Caco-2 (cell line): ENCODE measurements at regions not wholly inside any gene's neighbourhood (a gene's known extent, or its start where the extent isn't known, plus 50 kb on each side); places are given as distances from the start of the nearest gene placed in this dataset.

Source experiments
- BruUV-seq: library from RNA; stranded (reverse); fragments of 400-500 nt; replicated peaks from 2 replicates; lab custom pipeline; 2021; lab: Mats Ljungman, UMichigan
- CTCF ChIA-PET: fragments of 300-600 bp; sonication (Branson Sonifier 250); formaldehyde crosslinking; loops from one replicate; lab custom pipeline; 2022; ENCODE audit warnings: antibody characterized with exemption; lab: Charles Lee
- POLR2A ChIA-PET: fragments of 300-600 bp; sonication (Branson Sonifier 250); formaldehyde crosslinking; loops from one replicate; lab custom pipeline; 2022; ENCODE audit warnings: antibody characterized with exemption; lab: Charles Lee
- DNase-seq, 2 experiments: peaks; one replicate each; pipeline versions ENCODE4 v3.0.0 to v3.0.0-alpha.2; 2020 to 2022
- H3K27me3 ChIP-seq: replicated peaks from 2 replicates; pipeline ENCODE4 v1.6.0; 2011; ENCODE audit warnings: low read length; ENCODE audit not compliant: control insufficient read depth, insufficient read depth
- H3K36me3 ChIP-seq: 2 replicates; pipeline ENCODE4 v1.5.1; 2011; ENCODE audit warnings: low read length; ENCODE audit not compliant: control insufficient read depth, insufficient read depth
- H3K4me1 ChIP-seq: fragments of 250-450 bp; sonication (Bioruptor Pico); 2 replicates; pipeline ENCODE4 v1.5.1; 2020; ENCODE audit warnings: mild to moderate bottlenecking
- H3K4me3 ChIP-seq: 2 replicates; pipeline ENCODE4 v1.5.1; 2011; ENCODE audit warnings: low read depth, mild to moderate bottlenecking, control low read depth, low read length
- H3K9me3 ChIP-seq: fragments of 250-450 bp; sonication (Bioruptor Pico); 2 replicates; pipeline ENCODE4 v1.5.1; 2020; ENCODE audit warnings: mild to moderate bottlenecking, moderate library complexity
- H3K27ac Mint-ChIP-seq: one replicate; pipeline ENCODE4 v1.8.0; 2022; ENCODE audit warnings: mixed read lengths; ENCODE audit not compliant: unreplicated experiment
- H3K27me3 Mint-ChIP-seq: one replicate; pipeline ENCODE4 v1.8.0; 2022; ENCODE audit warnings: mixed read lengths; ENCODE audit not compliant: insufficient read depth, unreplicated experiment
- H3K36me3 Mint-ChIP-seq: one replicate; pipeline ENCODE4 v1.8.0; 2022; ENCODE audit warnings: mild to moderate bottlenecking, mixed read lengths; ENCODE audit not compliant: insufficient read depth, unreplicated experiment
- H3K4me1 Mint-ChIP-seq: one replicate; pipeline ENCODE4 v1.8.0; 2022; ENCODE audit warnings: low read depth, mixed read lengths; ENCODE audit not compliant: unreplicated experiment
- H3K4me3 Mint-ChIP-seq: one replicate; pipeline ENCODE4 v1.8.0; 2022; ENCODE audit warnings: mild to moderate bottlenecking, moderate library complexity, mixed read lengths; ENCODE audit not compliant: unreplicated experiment
- H3K9me3 Mint-ChIP-seq: one replicate; pipeline ENCODE4 v1.8.0; 2022; ENCODE audit warnings: mixed read lengths; ENCODE audit not compliant: unreplicated experiment
- CTCF ChIP-seq, 2 experiments: fragments of 200-600 bp in 1 of 2; IDR thresholded peaks; 1 replicate in 1 of 2; 2 replicates in 1 of 2; pipeline versions ENCODE4 v1.5.1 to v1.8.0; 2011 to 2022; ENCODE audit warnings: antibody characterized with exemption in 1 of 2, control low read depth in 1 of 2, inconsistent platforms in 1 of 2, low read depth in 1 of 2, low read length in 1 of 2, mild to moderate bottlenecking in 1 of 2, moderate library complexity in 1 of 2; ENCODE audit not compliant: insufficient read depth in 1 of 2, severe bottlenecking in 1 of 2, unreplicated experiment in 1 of 2
- intact Hi-C: fragments of 100-400 bp; cut with micrococcal nuclease; formaldehyde crosslinking; loops from one replicate; pipeline ENCODE4 v1.10.0; 2022; ENCODE audit not compliant: unreplicated experiment

- TF ChIP-seq CTCF (IDR thresholded peaks at IDR 0.05; ENCODE audit: insufficient read depth in 1 of 2, low read depth in 1 of 2, low read length in 1 of 2, severe bottlenecking in 1 of 2, unreplicated experiment in 1 of 2), result no peak
- Mint-ChIP-seq H3K36me3 (no peaks in the 10 kb centered on the region), H3K4me1 (peaks cover 18% of the 10 kb centered on the region), H3K27ac (no peak overlapping the region), H3K9me3 (peaks cover 12% of the 10 kb centered on the region), H3K27me3 (no peaks in the 10 kb centered on the region), H3K4me3 (no peak overlapping the region)
- Histone ChIP-seq H3K27me3 (no peaks in the 10 kb centered on the region), H3K36me3 (no peaks in the 10 kb centered on the region), H3K9me3 (no peaks in the 10 kb centered on the region), H3K4me3 (no peak overlapping the region), H3K4me1 (peaks cover 17% of the 10 kb centered on the region)
- BruUV-seq, result no TSS peak
- POLR2A ChIA-PET, result no interaction called here
- intact Hi-C loops, result loop anchor here (10.0 kb wide), 1 partner anchor 167 kb away; no protein-coding TSS in a partner anchor
- no peak for DNase-seq
- CTCF ChIA-PET, result no interaction called here
Observed at GRCh38 chr7:110371709-110372108, 719.2 kb upstream of the LRRN3 start.

GRCh38 chr7:110372685-110373084 lies 718.2 kb upstream of the LRRN3 start:
- BruUV-seq, result no TSS peak
- no peak overlapping the region for H3K4me3 ChIP-seq
- peaks cover 18% of the 10 kb centered on the region for H3K4me1 Mint-ChIP-seq
- no peaks in the 10 kb centered on the region for H3K27me3 Mint-ChIP-seq
- ChIA-PET POLR2A (no interaction called here), CTCF (no interaction called here)
- H3K9me3 ChIP-seq, result no peaks in the 10 kb centered on the region
- no peaks in the 10 kb centered on the region for H3K36me3 ChIP-seq
- H3K4me3 Mint-ChIP-seq, result no peak overlapping the region
- no peak for TF ChIP-seq CTCF (IDR thresholded peaks at IDR 0.05; ENCODE audit: insufficient read depth in 1 of 2, low read depth in 1 of 2, low read length in 1 of 2, severe bottlenecking in 1 of 2, unreplicated experiment in 1 of 2)
- peaks cover 15% of the 10 kb centered on the region for H3K9me3 Mint-ChIP-seq
- no peaks in the 10 kb centered on the region for H3K27me3 ChIP-seq
- intact Hi-C loops, result loop anchor here (1.0 to 10.0 kb wide), 2 partner anchors 70 to 168 kb away; no protein-coding TSS in a partner anchor
- no peak for DNase-seq
- H3K27ac Mint-ChIP-seq, result no peak overlapping the region
- peaks cover 17% of the 10 kb centered on the region for H3K4me1 ChIP-seq
- H3K36me3 Mint-ChIP-seq, result no peaks in the 10 kb centered on the region

GRCh38 chr7:110373416-110373815 lies 717.5 kb upstream of the LRRN3 start:
- DNase-seq, result no peak
- H3K4me1 Mint-ChIP-seq, result peaks cover 18% of the 10 kb centered on the region
- peak overlapping the region; percentile 70 for H3K27ac Mint-ChIP-seq
- peaks cover 17% of the 10 kb centered on the region for H3K4me1 ChIP-seq
- TF ChIP-seq CTCF (IDR thresholded peaks at IDR 0.05; ENCODE audit: insufficient read depth in 1 of 2, low read depth in 1 of 2, low read length in 1 of 2, severe bottlenecking in 1 of 2, unreplicated experiment in 1 of 2), result no peak
- ChIA-PET CTCF (no interaction called here), POLR2A (no interaction called here)
- H3K4me3 Mint-ChIP-seq, result no peak overlapping the region
- H3K9me3 ChIP-seq, result no peaks in the 10 kb centered on the region
- H3K27me3 ChIP-seq, result no peaks in the 10 kb centered on the region
- H3K27me3 Mint-ChIP-seq, result no peaks in the 10 kb centered on the region
- BruUV-seq, result no TSS peak
- no peaks in the 10 kb centered on the region for H3K36me3 Mint-ChIP-seq
- H3K36me3 ChIP-seq, result no peaks in the 10 kb centered on the region
- no peak overlapping the region for H3K4me3 ChIP-seq
- H3K9me3 Mint-ChIP-seq, result peaks cover 15% of the 10 kb centered on the region
- intact Hi-C loops, result loop anchor here (1.0 to 10.0 kb wide), 2 partner anchors 69 to 169 kb away; no protein-coding TSS in a partner anchor
